HTR-8/SVneo (cell line): ENCODE measurements at regions not wholly inside any gene's neighbourhood (a gene's known extent, or its start where the extent isn't known, plus 50 kb on each side); places are given as distances from the start of the nearest gene placed in this dataset.

Experiments
- DNase-seq: peaks from one replicate; pipeline ENCODE4 v3.0.0; 2011; ENCODE audit warnings: low spot score, mixed read lengths; ENCODE audit not compliant: insufficient read length
- FAIRE-seq: peaks from 2 replicates; lab custom pipeline; 2011; peaks lifted over from hg19 to GRCh38; lab: Jason Lieb, UNC

DNA sequence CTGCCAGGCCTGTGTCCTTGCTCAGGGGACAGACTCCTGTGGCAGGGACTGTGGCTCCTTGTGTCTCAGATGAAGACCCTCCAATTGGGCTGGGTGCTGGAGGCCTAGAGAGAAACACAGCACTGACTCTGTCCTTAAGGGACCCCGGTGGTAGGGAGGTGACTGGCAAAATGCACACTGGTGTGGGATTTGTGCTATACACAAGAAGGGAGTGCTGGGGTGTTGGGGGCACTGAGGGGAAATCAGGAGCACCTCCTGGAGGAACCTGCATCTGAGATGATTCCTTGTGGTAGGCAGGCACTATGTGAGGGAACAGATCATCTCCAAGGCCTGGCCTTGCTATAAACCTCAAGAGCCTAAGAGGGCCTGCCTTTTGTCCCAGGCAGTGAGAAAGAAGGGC, 149.2 kb downstream of the RPS24 start:
- DNase-seq, result no peak
- FAIRE-seq, result no peak

DNA sequence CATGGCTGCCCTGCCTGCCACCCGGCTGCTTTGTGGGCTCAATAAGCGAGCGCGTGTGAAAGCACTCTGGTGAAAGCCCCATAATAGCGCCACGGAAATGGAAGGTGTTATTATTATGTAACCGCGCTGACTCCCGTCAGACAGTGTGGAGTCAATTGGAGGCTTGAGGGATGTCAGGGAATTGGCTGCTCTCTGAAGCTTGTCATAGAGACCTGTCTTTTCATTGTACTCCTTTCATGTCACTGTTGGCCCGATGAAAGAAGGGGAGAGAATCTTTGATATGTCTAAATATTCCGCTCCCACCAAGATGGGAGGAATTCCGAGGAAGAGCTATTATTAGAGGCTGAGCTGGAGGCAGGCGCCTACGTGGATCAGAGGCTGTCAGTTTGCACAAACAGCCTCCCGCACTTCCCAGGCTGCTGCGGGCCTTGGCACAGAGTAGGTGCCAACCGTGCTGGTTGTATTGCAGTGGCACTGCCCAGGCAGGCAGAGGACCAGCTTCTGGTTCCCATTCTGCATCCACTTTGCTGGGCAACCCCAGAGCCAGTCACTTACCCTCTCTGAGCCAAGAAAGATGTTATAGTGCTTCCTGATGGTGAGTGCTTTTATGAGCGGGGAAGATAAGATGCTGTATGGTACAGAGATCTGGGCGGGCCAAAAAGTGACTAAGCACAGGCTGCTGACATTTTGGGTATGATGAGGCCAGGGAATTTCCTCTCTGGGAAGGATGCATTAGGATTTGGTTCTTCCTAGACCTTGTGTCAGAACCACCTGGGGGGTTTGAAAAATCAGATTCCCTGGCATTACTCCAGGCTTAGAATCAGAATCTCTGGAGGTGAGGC, 151.4 kb downstream of the RPS24 start:
- DNase-seq, result no peak

DNA sequence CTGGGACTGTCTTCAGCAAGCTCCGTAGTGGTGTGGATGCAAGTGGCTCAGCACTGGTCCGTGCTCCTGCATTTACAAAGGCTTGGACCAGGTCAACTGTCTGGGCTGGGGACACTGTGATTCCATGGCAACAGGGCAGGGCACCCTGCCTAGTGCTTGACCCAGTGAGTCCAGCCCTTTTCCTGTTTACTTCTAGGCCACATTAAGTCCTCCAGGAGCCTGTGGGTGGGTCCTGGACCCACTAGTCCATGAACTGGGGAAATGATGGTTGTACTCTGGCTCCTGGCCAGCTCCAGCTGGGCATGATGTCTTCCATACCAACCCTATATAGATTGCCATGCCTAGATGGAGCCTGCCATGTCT, 152.0 kb downstream of the RPS24 start:
- FAIRE-seq (no peak), DNase-seq (no peak)

More for the DNA sequence above, 151.4 kb downstream of the RPS24 start:
- no peak for FAIRE-seq

DNA sequence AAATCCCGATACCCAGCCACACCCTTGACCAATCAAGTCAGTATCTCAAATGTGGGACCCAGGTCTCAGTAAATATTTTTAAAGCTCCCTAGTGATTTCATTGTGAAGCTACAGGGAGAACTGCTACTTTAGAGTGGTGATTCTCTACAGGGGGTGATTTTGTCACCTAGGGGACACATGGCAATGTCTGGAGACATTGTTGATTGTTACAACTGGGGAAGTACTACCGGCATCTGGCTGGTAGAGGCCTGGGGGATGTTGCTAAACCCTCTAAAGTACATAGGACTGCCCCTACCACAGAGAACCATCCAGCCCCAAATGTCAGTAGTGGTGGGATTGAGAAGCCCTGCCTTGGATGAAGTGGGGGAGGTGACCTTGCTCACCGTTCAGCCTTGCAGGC, 152.9 kb downstream of the RPS24 start:
- FAIRE-seq (no peak), DNase-seq (no peak)

DNA sequence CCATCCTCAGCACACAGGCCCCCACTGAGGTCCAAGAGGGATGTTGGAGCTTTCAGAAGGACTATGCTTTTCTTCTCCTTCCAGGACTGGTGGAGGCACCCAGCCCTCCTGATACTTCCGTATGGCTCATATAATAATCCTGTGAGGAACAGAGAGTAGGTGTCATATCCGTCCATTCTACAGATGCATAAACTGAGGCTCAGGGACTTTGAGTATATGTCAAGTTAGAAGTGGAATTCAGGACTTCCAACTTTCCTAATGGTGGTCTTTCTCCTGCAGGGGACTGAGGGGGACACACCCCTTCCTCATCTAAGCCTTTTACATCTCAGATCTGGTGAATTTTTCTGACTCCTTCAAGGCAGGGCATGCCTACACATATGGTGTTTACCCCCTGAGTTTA, 153.7 kb downstream of the RPS24 start:
- DNase-seq (no peak), FAIRE-seq (no peak)

DNA sequence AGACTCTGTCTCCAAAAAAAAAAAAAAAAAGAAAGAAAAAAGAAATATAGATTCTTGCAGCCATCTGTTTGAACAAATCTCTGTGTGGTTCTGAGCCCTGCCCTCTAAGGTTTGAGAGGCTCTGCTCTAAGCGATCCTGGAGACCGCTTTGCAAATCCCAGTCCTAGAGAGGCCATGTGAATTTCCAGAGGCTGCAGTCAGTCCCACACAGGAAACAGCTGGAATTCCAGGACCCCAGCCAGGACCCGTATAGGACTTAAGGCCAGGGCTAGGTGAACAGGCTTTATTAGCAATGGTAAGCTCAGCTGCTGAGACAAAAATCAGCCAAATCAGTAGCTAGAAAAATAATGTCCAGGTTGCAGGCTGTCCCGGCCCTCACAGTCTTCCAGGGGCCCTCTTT, 154.8 kb downstream of the RPS24 start:
- FAIRE-seq (no peak), DNase-seq (no peak)

DNA sequence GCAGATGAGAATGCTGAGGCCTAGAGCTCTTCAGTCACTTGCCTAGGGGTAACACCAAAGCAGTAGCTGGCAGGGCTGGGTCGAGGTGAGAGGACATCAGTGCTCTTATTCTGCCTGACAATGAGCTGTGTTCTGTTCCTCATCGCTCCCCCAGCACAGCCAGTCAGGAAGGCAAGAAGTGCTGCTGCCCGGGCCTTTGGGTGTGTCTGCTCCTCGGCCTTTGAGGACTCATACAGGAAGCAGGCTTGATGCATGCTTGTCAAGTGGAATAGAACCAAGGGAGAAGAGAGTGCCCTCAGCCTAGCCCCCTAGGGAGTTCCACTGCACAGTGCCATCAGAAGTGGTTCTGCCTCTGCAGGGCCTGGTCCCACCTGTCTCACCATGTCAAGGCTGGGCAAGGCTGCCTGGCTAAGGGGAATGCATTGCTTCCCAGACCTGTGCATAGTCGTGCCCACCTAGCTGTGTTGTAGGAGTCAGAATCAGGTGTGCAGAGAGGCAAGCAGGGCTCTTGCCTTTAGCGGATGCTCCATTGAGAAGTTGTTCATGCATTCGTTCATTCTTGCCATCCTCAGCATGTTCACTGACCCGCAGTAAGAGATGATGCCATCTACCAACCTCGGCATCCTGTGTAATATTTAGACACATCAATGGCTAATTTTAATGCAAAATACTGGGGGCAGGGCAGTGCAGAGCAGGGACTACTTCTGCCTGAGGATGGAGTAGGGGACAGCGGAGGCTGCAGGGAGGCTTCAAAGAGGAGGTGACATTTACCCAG, 156.6 kb downstream of the RPS24 start:
- DNase-seq, result no peak
- no peak for FAIRE-seq

DNA sequence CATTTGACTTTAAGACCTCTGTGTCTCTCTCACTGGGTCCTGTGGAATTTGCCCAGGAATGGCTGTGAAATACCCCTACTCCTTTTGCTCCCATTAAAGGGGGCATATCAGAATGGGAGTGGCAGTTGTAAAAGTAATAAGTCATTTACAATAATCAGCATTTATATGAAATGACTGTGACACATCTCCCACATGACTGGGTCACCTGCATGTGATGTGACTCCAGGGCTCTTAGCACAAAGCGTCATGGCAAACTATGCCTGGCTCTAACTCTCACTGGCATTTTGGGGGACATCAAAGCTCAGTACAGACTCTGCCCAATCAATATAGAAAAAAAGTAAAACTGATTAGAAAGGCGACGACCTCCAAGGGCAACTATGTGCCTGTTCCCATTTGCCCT, 157.6 kb downstream of the RPS24 start:
- no peak for DNase-seq
- FAIRE-seq, result no peak

DNA sequence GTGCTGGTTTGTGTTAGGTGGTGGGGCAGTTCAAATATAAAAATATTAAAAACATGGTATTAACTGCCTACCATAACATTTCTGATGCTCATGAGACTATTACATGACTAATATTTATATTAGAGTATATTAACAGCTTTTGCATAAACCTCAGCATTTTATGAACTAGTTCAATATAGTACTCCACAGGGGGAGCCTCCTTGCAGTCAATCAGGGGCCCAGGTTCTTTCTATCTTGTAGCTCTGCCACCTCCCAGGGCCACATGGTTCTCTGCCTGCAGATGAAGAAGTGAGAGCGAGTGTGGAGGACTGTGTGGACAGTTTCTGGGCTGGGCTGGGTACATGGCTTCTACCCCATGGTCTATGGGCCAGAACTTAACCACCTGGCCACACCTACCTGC, 159.5 kb downstream of the RPS24 start:
- FAIRE-seq, result no peak
- no peak for DNase-seq

DNA sequence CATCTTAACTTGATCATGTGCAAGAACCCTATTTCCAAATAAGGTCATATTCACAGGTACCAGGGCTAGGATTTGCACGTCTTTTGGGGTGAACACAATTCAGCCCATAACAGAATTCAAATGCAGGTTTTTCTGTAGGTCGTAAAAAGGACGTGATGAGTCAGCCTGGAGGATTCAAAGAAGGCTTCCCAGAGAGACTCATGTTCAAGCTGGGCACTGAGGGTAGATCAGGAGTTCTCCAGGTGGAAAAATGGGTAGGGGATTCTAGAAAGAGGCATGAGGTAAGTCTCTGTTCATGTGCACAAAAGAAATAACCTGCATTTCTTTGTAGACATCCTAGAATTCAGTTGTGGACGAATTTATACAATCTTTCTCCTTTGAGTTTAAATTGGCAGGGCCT, 160.4 kb downstream of the RPS24 start:
- FAIRE-seq (peak; percentile 9), DNase-seq (no peak)

DNA sequence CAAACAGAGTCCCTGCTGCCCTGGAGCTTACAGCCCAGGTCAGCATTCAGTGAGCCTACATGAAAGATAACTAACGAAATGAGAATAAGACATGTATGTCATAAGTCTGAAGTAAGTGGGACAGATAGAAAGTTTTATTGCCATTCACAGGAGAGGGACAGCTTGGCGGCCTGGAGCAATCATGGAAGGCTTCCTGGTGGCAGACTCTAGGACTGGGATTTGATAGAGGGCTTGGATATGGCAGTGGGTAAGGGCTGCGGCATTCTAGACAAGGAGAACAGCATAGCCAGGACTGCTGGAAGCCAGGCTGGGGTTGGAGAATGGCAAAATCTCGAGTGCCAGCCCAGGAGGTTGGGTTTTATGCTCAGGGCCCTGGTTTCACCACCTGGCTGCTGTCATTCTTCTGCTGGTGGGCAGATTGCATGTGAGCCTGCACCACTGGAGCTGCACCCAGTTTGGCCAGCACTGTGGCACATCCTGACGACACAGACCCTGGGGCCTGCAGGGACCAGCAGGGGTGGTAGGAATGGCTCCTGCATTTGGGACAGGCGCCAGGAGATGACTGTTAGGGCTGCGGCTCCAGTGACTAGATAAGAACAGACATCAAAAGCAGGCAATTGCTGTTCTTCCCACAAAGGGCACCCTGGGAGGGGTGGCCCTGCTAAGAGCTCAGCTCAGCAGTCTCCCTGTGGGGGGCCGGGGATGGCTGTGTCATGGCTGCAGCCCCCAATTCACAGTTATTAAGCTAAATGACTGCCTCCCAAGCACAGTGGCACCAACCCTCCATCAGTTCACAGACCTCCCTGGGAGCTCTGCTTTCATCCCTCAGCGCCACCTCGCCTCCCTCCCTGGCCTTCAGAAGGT, 161.1 kb downstream of the RPS24 start:
- no peak for FAIRE-seq

DNA sequence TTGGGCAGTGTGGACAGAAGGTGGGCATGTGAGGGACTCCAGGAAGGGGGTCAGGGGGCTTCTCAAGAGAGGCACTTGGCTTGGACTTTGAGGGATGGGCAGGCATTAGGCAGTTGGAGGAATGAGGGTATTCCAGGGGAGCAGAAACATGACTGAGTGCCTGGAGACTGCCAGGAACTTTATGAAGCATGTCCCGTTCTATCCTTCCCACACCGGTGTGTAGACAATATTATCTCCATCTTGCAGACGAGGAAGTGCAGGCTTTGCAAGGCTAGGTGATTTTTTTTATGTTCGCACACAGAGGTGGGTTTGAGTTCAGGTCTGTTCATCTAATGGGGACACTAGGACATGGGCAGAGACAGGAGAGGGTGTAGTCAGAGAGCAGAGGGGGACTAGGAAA, 162.7 kb downstream of the RPS24 start:
- FAIRE-seq (no peak), DNase-seq (no peak)

More for the DNA sequence above, 161.1 kb downstream of the RPS24 start:
- DNase-seq, result no peak

DNA sequence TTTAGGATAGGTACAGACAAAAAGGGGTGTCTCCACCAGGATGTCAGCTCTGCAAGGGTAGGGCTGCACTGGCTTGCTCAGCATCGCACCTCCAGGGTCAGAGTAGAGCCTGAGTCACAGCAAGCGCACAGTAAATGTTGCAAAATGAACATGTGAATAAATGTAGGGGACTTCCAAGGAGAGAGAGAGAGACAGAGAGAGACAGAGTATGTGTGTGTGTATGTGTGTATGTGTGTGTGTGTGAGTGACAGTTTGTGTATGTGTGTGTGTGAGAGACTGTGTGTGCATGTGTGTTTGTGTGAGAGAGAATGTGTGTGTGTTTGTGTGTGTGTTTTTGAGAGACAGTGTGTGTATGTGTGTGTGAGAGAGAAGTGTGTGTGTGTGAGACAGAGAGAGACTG, 163.3 kb downstream of the RPS24 start:
- FAIRE-seq (peak; percentile 80), DNase-seq (no peak)

DNA sequence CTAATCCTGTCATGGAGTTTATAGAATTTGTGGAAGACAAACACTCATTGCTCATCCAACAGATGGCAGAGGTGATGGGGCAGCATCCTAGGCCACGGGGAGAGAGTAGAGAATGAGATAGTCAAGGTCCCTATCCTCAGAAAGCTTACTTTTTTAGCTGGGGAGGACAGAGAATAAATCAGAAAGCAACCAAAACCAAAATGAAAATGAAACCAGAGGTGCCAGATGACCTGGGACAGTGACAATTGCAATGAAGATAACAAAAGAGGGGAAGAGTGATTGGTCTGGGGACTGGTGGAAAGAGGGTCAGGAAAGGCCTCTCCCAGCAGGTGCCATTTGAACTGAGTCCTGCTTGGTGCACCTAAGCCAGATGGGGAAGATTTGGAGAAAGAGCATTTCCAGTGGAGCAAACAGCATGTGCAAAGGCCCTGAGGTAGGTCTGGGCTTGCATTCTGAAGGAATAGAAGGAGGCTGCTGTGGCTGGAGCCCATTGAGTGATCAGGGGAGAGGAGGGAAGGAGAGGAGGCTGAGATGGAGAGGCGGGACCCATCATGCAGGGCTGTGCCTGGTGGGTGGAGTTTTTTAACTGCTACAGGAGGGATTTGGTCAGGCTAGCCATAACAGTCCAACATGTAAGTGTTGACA, 164.1 kb downstream of the RPS24 start:
- FAIRE-seq (no peak), DNase-seq (no peak)

DNA sequence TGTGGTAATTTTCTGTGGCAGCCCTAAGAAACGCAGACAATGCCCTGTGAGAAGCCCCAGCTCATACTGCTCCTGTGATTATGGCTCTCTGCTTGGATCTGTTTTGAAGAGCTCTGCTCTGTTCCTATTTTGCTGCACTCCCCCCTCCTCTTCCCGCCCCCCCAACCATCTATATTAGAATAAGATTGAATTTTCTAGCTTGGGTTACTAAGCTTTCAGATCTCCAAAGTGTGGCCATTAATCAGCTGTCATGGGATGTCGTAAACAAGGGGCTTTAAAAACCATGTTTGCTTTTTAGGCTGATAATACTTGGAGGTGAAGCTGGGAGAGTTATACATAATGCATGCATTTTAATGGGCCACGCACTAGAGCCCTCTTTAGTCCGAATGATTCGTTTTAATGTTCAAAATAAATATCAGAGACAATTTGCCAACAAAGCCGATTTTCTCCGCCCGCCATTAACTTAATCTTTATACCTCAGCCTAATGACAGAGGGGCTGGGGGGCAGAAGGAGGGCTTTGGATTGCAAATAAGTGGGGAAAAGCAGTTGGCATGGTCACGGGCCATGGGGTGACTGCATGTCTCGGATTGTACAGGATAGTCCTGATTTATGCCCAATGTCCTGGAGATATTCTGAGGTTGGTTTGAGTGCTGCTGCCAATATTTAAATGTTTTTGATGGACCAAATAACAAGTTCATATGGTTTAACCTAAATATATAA, 165.5 kb downstream of the RPS24 start:
- FAIRE-seq, result no peak

DNA sequence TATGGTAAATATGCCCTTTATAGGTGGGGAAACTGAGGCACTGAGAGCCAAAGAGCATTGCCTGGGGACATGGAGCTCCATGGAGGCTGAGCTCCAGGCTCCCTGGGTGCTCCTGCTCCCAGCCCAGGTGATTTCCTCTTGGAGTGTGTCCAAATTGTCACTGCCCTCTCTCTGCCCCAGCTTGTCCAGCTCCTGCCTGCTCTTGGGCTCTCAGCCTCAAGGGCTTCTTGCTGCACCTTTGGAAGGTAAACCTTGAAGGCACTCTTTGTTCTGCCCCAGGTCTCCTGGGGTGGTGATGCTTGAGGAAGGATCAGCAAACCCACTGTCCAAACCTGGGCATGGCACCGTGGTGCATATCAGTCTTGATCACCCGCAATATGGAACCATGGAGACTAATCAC, 166.1 kb downstream of the RPS24 start:
- FAIRE-seq (no peak), DNase-seq (no peak)

More for the DNA sequence above, 165.5 kb downstream of the RPS24 start:
- no peak for DNase-seq

DNA sequence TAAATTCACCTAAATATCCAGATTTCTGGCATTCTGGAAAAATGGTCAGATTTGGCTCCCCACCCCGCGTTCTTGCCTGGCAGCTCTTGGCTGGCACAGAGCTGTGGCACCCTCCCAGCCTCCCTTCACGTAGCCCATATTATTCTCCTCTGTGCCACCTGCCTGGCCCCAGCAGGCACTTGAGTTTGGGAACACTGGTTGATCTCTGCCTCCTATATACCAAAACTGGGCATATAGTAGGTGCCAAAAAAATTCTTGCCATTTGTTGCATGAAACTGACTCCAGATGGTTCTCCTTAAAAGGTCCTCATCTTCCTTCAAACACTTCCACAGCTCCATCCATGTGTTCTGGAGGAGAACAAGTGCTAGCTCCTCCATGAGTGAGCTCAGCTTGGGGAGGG, 167.0 kb downstream of the RPS24 start:
- no peak for FAIRE-seq

DNA sequence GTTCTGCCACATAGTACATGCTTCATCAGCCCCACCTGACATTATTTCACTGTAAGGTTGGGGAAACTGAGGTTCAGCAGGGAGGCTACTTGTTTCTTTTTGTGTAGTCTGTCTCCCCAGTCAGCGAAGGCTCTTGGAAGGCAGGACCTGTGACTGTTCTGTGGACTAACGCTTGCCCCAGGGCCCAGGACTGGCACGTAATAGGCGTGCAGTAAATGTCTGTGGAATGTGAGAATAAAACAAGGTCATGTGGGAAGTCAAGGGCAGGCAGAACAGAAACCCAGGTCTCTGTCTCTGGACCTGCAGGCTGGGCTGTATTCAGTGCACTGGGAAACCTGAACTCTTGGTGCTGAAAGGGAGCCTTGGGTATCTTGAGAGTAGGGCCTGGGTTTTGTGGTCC, 168.7 kb downstream of the RPS24 start:
- DNase-seq, result no peak
- no peak for FAIRE-seq

More for the DNA sequence above, 167.0 kb downstream of the RPS24 start:
- no peak for DNase-seq
